ENCODE measurements at regions not wholly inside any gene's neighbourhood (a gene's known extent, or its start where the extent isn't known, plus 50 kb on each side); places are given as distances from the start of the nearest gene placed in this dataset.
A peak's percentile ranks its signal among the peaks of the same experiment; 100 is the strongest.

- ChIA-PET CTCF (interaction anchor here (0.6 to 1.6 kb wide), 2 partner anchors 11 to 228 kb away, joined by 3 to 5 read pairs; no protein-coding TSS in a partner anchor), POLR2A (ENCODE audit: unreplicated experiment) (interaction anchor here (0.7 kb wide), 1 partner anchor 178 kb away, joined by 3 read pairs; no protein-coding TSS in a partner anchor)
- intact Hi-C loops (cut with micrococcal nuclease) = no loop called here
- TF ChIP-seq, protein P1, sequence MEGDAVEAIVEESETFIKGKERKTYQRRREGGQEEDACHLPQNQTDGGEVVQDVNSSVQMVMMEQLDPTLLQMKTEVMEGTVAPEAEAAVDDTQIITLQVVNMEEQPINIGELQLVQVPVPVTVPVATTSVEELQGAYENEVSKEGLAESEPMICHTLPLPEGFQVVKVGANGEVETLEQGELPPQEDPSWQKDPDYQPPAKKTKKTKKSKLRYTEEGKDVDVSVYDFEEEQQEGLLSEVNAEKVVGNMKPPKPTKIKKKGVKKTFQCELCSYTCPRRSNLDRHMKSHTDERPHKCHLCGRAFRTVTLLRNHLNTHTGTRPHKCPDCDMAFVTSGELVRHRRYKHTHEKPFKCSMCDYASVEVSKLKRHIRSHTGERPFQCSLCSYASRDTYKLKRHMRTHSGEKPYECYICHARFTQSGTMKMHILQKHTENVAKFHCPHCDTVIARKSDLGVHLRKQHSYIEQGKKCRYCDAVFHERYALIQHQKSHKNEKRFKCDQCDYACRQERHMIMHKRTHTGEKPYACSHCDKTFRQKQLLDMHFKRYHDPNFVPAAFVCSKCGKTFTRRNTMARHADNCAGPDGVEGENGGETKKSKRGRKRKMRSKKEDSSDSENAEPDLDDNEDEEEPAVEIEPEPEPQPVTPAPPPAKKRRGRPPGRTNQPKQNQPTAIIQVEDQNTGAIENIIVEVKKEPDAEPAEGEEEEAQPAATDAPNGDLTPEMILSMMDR (conservative IDR thresholded peaks at IDR 0.05; ENCODE audit: low read depth, low read length) = no peak
- TF ChIP-seq EZH2 (IDR thresholded peaks at IDR 0.05; ENCODE audit: low read length, unreplicated experiment) (no peak), EZH2phosphoT487 (IDR thresholded peaks at IDR 0.05; ENCODE audit: borderline replicate concordance, low read length) (no peak)
- H3K27me3 ChIP-seq (ENCODE audit: low read length) = no peaks in the 10 kb centered on the region
- H3K4me2 ChIP-seq (ENCODE audit: low read length) = peak overlapping the region; percentile 67
- no peaks in the 10 kb centered on the region for H3K9me2 ChIP-seq (replicated peaks; ENCODE audit: low read length)
- H4K20me1 ChIP-seq (ENCODE audit: low read length) = no peaks in the 10 kb centered on the region
- peak overlapping the region; percentile 35; the same call in 1 of the 2 replicates for H3K27ac ChIP-seq (ENCODE audit: low read length)
- no peaks in the 10 kb centered on the region for H3K36me3 ChIP-seq (ENCODE audit: low read depth, low read length)
- ATAC-seq = peak; percentile 69
- no peaks in the 10 kb centered on the region for H3K9me3 ChIP-seq (ENCODE audit: low read length)
- H3K79me2 ChIP-seq (ENCODE audit: low read length) = no peaks in the 10 kb centered on the region
- H2AFZ ChIP-seq (ENCODE audit: low read length) = no peak overlapping the region
- no TSS peak for BruUV-seq (replicated peaks)
- H3K4me3 ChIP-seq (ENCODE audit: low read length) = 0 out of 2 replicates have a peak overlapping the region, but pooled peaks have one; percentile 5
- peaks cover 33% of the 10 kb centered on the region for H3K4me1 ChIP-seq (ENCODE audit: insufficient read depth, low read length)
- H3K9ac ChIP-seq (ENCODE audit: low read length) = no peak overlapping the region
- no peaks in the 10 kb centered on the region for H3F3A ChIP-seq (ENCODE audit: low read length, unreplicated experiment)
- DNase-seq = peak; percentile 70
Measured at GRCh38 chr6:56364827-56365339, 117.5 kb upstream of the COL21A1 start.

DNA sequence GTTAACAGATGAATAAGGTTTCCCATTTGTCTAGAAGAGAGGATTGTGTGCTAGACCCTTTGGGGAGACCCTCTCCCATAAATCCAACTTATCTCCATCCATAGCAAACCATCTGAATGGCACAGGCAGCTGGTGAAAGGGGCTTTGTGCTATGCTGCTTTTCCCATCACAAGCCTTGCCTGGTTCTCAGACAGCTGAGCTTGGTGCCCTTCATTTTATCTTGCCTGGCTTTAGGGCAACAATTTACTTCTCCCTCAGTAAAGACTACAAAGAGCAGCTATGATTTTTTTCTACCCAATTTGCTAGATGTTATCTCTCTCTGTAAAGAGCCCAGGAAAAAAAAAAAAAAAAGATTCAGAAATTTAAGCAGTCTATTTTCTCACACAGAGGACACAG lies 117.0 kb upstream of the COL21A1 start:
- ATAC-seq = no peak
- H3K27me3 ChIP-seq (ENCODE audit: low read length) = no peaks in the 10 kb centered on the region
- no peaks in the 10 kb centered on the region for H4K20me1 ChIP-seq (ENCODE audit: low read length)
- TF ChIP-seq, protein P1 (conservative IDR thresholded peaks at IDR 0.05; ENCODE audit: low read depth, low read length) = no peak
- TF ChIP-seq EZH2phosphoT487 (IDR thresholded peaks at IDR 0.05; ENCODE audit: borderline replicate concordance, low read length) = no peak
- no peak for DNase-seq
- H3K79me2 ChIP-seq (ENCODE audit: low read length) = no peaks in the 10 kb centered on the region
- peak overlapping the region; percentile 67 for H3K4me2 ChIP-seq (ENCODE audit: low read length)
- no peaks in the 10 kb centered on the region for H3F3A ChIP-seq (ENCODE audit: low read length, unreplicated experiment)
- H2AFZ ChIP-seq (ENCODE audit: low read length) = no peak overlapping the region
- no TSS peak for BruUV-seq (replicated peaks)
- ChIA-PET POLR2A (ENCODE audit: unreplicated experiment) (interaction anchor here (0.7 kb wide), 1 partner anchor 178 kb away, joined by 3 read pairs; no protein-coding TSS in a partner anchor), CTCF (interaction anchor here (0.6 to 1.6 kb wide), 2 partner anchors 11 to 228 kb away, joined by 3 to 5 read pairs; no protein-coding TSS in a partner anchor)
- H3K4me3 ChIP-seq (ENCODE audit: low read length) = no peak overlapping the region
- no peaks in the 10 kb centered on the region for H3K9me3 ChIP-seq (ENCODE audit: low read length)
- peaks cover 29% of the 10 kb centered on the region for H3K4me1 ChIP-seq (ENCODE audit: insufficient read depth, low read length)
- intact Hi-C loops (cut with micrococcal nuclease) = no loop called here
- no peak overlapping the region for H3K9ac ChIP-seq (ENCODE audit: low read length)
- H3K9me2 ChIP-seq (replicated peaks; ENCODE audit: low read length) = no peaks in the 10 kb centered on the region
- no peaks in the 10 kb centered on the region for H3K36me3 ChIP-seq (ENCODE audit: low read depth, low read length)
- H3K27ac ChIP-seq (ENCODE audit: low read length) = peak overlapping the region; percentile 35; the same call in 1 of the 2 replicates

DNA sequence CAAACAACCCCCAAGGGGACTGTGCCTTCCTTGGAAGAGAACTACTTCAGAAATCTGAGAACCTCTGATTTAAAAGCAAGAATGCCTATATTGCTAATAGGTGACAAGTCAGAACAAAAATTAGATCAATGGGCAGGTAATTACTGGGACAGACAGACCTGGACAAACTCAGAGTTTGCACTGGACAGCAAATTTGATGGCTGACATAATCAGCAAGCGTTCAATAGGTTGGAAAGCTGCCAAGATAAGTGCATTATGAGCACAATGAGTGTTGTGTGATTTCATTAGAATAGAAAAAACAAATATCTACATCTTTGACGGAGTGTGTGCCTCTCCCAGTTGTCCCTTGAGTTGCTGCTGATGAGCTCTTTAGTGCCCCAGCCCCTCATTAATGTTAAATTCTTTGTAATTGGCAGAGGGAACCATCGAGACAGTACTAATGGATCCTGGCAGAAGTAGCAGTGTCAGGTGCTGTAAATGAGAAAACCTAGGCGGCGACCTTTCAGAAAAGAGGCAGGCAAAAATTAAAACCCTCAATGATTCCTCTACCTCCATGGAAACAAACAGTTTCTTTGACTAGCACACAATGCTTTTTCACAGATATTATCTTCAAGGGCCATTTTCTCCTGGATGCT lies 116.5 kb upstream of the COL21A1 start:
- TF ChIP-seq, protein P1 (conservative IDR thresholded peaks at IDR 0.05; ENCODE audit: low read depth, low read length) = no peak
- Histone ChIP-seq H3K4me1 (ENCODE audit: insufficient read depth, low read length) (peaks cover 24% of the 10 kb centered on the region), H3K36me3 (ENCODE audit: low read depth, low read length) (no peaks in the 10 kb centered on the region), H3K27me3 (ENCODE audit: low read length) (no peaks in the 10 kb centered on the region), H2AFZ (ENCODE audit: low read length) (no peak overlapping the region), H3F3A (ENCODE audit: low read length, unreplicated experiment) (no peaks in the 10 kb centered on the region), H3K79me2 (ENCODE audit: low read length) (no peaks in the 10 kb centered on the region), H3K9ac (ENCODE audit: low read length) (no peak overlapping the region), H3K9me2 (replicated peaks; ENCODE audit: low read length) (no peaks in the 10 kb centered on the region), H3K27ac (ENCODE audit: low read length) (no peak overlapping the region), H3K4me3 (ENCODE audit: low read length) (no peak overlapping the region), H3K9me3 (ENCODE audit: low read length) (no peaks in the 10 kb centered on the region), H3K4me2 (ENCODE audit: low read length) (peak overlapping the region; percentile 67; the same call in 1 of the 2 replicates), H4K20me1 (ENCODE audit: low read length) (no peaks in the 10 kb centered on the region)
- no peak for ATAC-seq
- intact Hi-C loops (cut with micrococcal nuclease) = no loop called here
- no peak for DNase-seq
- BruUV-seq (replicated peaks) = no TSS peak
- CTCF ChIA-PET = interaction anchor here (1.6 kb wide), 1 partner anchor 229 kb away, joined by 5 read pairs; no protein-coding TSS in a partner anchor
- POLR2A ChIA-PET (ENCODE audit: unreplicated experiment) = interaction anchor here (0.7 kb wide), 1 partner anchor 179 kb away, joined by 3 read pairs; no protein-coding TSS in a partner anchor
